ENCODE measurements at regions not wholly inside any gene's neighbourhood (a gene's known extent, or its start where the extent isn't known, plus 50 kb on each side); places are given as distances from the start of the nearest gene placed in this dataset.

DNA sequence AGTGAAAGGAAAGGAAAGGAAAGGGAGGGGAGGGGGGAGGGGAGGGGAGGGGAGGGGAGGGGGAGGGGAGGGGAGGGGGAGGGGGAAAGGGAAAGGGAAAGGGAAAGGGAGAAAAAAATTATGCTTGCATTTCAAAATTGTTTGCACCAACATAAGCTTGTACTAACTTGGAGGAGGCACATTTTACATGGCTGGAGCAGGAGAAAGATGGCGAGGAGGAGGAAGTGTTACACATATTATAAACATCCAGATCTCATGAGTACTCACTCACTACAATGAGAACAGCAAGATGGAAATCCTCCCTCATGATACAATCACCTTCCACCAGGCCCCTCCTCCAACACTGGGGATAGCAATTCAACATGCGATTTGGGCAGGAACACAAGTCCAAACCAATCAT is 660.2 kb upstream of the CDH2 start:
- no peak overlapping the region for H2BK120ac ChIP-seq (ENCODE audit: low read depth, low read length, poor library complexity, severe bottlenecking)
- H3K56ac ChIP-seq (ENCODE audit: insufficient read length, low read depth, low read length), result no peak overlapping the region
- peaks cover 3 to 8% of the 10 kb centered on the region in 2 experiments; a peak in 4 of 5 replicates for H3K9me3 Mint-ChIP-seq
- no peak overlapping the region for H2BK5ac ChIP-seq (ENCODE audit: insufficient read length, low read length)
- H4K8ac ChIP-seq (replicated peaks; ENCODE audit: insufficient read length, low read depth, low read length), result no peak overlapping the region
- no peaks in the 10 kb centered on the region for H3K9me3 ChIP-seq (ENCODE audit: control insufficient read depth, low read depth, low read length)
- H2BK12ac ChIP-seq (ENCODE audit: insufficient read length, low read depth, low read length), result no peak overlapping the region
- no peak overlapping the region for H3K4me2 ChIP-seq (ENCODE audit: insufficient read depth, insufficient read length, low read length)
- peaks cover 0 to 10% (median 2%) of the 10 kb centered on the region in 3 experiments; a peak in 3 of 7 replicates for H3K36me3 Mint-ChIP-seq (ENCODE audit: insufficient read depth in 1 of 3, low read depth in 3 of 3)
- no peak overlapping the region for H3T11ph ChIP-seq (ENCODE audit: low read length)
- TF ChIP-seq, protein P1, sequence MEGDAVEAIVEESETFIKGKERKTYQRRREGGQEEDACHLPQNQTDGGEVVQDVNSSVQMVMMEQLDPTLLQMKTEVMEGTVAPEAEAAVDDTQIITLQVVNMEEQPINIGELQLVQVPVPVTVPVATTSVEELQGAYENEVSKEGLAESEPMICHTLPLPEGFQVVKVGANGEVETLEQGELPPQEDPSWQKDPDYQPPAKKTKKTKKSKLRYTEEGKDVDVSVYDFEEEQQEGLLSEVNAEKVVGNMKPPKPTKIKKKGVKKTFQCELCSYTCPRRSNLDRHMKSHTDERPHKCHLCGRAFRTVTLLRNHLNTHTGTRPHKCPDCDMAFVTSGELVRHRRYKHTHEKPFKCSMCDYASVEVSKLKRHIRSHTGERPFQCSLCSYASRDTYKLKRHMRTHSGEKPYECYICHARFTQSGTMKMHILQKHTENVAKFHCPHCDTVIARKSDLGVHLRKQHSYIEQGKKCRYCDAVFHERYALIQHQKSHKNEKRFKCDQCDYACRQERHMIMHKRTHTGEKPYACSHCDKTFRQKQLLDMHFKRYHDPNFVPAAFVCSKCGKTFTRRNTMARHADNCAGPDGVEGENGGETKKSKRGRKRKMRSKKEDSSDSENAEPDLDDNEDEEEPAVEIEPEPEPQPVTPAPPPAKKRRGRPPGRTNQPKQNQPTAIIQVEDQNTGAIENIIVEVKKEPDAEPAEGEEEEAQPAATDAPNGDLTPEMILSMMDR (conservative IDR thresholded peaks at IDR 0.05), result no peak
- no peaks in the 10 kb centered on the region for H3K79me2 ChIP-seq (ENCODE audit: insufficient read depth, low read length)
- H3K27me3 Mint-ChIP-seq (ENCODE audit: low read depth), result no peaks in the 10 kb centered on the region
- H2BK20ac ChIP-seq (ENCODE audit: low read depth, low read length, poor library complexity, severe bottlenecking), result no peak overlapping the region
- H3K4me1 ChIP-seq (ENCODE audit: insufficient read depth, low read length), result no peaks in the 10 kb centered on the region
- H3K18ac ChIP-seq (ENCODE audit: insufficient read length, low read depth, low read length), result no peak overlapping the region
- H3K27ac ChIP-seq (ENCODE audit: insufficient read length, low read depth, low read length), result no peak overlapping the region
- no peak overlapping the region for H4K5ac ChIP-seq (ENCODE audit: insufficient read length, low read depth, low read length)
- no peak overlapping the region for H2AFZ ChIP-seq (ENCODE audit: low read length)
- no peak overlapping the region for H4K91ac ChIP-seq (ENCODE audit: insufficient read length, low read depth, low read length)
- H2BK15ac ChIP-seq (ENCODE audit: low read depth, low read length), result no peak overlapping the region
- no peak for DNase-seq
- no peaks in the 10 kb centered on the region for H3K79me1 ChIP-seq (ENCODE audit: insufficient read depth, low read depth, low read length, poor library complexity, severe bottlenecking)
- no peak overlapping the region for H3K14ac ChIP-seq (ENCODE audit: insufficient read depth, low read length)
- no peak overlapping the region for H3K23ac ChIP-seq (ENCODE audit: insufficient read length, low read depth, low read length)
- no peaks in the 10 kb centered on the region for H4K20me1 ChIP-seq (ENCODE audit: control insufficient read depth, insufficient read depth, insufficient read length)
- no peak overlapping the region for H3K4me3 Mint-ChIP-seq
- no peaks in the 10 kb centered on the region for H3K27me3 ChIP-seq (ENCODE audit: insufficient read depth, low read length)
- no CpG with 5 or more reads among the region's 2 CpGs for WGBS (ENCODE audit: extremely low coverage, insufficient read length, low lambda C conversion rate)
- no peak overlapping the region for H3K4ac ChIP-seq (ENCODE audit: low read depth, low read length)
- peaks cover 2 to 7% of the 10 kb centered on the region in 2 experiments; a peak in 2 of 4 replicates for H3K4me1 Mint-ChIP-seq
- H3K9ac ChIP-seq (ENCODE audit: extremely low read depth, insufficient read length, low read length), result no peak overlapping the region
- H3K27ac Mint-ChIP-seq, result no peak overlapping the region
- H2AK5ac ChIP-seq (ENCODE audit: insufficient read length, low read length), result no peak overlapping the region
- no peaks in the 10 kb centered on the region for H3K23me2 ChIP-seq (ENCODE audit: insufficient read length, low read depth, low read length, poor library complexity, severe bottlenecking)
